Coronary artery (tissue), 2 donors: ENCODE measurements at regions not wholly inside any gene's neighbourhood (a gene's known extent, or its start where the extent isn't known, plus 50 kb on each side); places are given as distances from the start of the nearest gene placed in this dataset.

Experiments
- DNase-seq: peaks from one replicate; pipeline ENCODE4 v3.0.0-alpha.2; 2017; ENCODE audit warnings: low spot score
- H3K27ac ChIP-seq, 2 donors: fragments of 200-600 bp; sonication (generic); one replicate each; pipeline ENCODE4 v1.5.1; 2016 to 2019
- H3K4me3 ChIP-seq: fragments of 200-600 bp; sonication (generic); 2 replicates; pipeline ENCODE4 v1.5.1; 2016; ENCODE audit warnings: mild to moderate bottlenecking, moderate library complexity
- TF ChIP-seq, protein P1 (sequence below): fragments of 200-600 bp; sonication (generic); IDR thresholded peaks from one replicate; pipeline ENCODE4 v1.5.1; 2019; ENCODE audit warnings: antibody characterized with exemption

DNA sequence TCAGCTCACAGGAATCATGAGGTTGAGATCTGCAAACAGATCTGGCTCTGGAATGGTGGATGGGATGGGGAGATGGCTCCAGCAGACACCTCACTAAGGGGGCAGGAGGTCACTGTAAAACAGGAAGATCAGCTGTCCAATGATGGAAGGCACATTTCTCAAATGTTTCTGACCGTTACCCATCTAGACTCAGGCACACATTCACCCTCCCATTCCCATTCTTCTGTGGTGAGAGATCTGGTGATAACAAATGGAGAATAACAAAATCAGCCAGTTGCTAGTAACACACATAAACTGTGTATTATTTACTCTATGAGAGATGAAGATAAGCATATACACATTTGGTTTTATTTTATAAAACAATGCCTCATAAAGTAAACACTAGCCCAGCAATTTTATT is 235.9 kb downstream of the TSHZ3 start:
- no peak for DNase-seq
- Histone ChIP-seq H3K27ac (no peak overlapping the region), H3K4me3 (no peak overlapping the region)
- TF ChIP-seq, protein P1, sequence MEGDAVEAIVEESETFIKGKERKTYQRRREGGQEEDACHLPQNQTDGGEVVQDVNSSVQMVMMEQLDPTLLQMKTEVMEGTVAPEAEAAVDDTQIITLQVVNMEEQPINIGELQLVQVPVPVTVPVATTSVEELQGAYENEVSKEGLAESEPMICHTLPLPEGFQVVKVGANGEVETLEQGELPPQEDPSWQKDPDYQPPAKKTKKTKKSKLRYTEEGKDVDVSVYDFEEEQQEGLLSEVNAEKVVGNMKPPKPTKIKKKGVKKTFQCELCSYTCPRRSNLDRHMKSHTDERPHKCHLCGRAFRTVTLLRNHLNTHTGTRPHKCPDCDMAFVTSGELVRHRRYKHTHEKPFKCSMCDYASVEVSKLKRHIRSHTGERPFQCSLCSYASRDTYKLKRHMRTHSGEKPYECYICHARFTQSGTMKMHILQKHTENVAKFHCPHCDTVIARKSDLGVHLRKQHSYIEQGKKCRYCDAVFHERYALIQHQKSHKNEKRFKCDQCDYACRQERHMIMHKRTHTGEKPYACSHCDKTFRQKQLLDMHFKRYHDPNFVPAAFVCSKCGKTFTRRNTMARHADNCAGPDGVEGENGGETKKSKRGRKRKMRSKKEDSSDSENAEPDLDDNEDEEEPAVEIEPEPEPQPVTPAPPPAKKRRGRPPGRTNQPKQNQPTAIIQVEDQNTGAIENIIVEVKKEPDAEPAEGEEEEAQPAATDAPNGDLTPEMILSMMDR = no peak

DNA sequence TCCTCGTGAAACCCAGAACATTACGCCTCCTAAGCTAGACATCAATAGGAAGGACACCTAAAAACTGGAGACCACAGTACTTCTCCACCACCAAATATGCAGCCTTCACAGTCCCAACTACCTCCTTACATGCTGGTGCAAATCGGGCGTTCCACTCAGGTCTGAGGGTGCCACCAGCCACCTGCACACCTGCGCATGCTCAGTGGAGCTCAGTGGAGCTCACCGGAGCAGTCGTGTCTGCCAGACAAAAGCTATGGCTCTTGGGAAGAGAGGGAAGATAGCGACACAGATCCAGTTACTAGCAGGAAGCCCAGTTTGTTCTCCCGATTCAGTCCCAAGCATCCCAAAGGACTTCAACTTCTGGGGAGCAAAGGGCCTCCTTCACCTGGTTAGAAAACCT is 237.1 kb downstream of the TSHZ3 start:
- H3K4me3 ChIP-seq = no peak overlapping the region
- DNase-seq = no peak
- TF ChIP-seq, protein P1 = no peak
- H3K27ac ChIP-seq = no peak overlapping the region

DNA sequence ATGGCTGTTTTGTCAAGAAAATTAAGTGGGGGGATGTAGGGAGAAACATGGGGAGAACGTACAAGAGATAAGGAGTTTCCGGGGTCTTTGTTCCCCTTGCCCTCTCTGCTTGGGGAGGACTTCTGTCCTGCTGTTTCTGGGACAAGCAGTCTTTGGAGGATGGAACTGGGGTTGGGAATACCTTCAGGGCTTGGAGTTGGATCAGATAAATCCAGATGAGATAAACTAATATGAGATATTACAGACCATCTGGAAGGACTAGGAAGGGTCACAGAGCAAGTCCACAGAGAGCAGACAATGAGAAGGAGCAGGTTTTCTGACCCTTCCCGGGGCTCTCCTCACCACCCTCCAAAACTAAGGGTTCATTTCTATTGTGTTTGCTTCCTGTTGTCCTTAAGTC is 237.5 kb downstream of the TSHZ3 start:
- DNase-seq = no peak
- H3K4me3 ChIP-seq = no peak overlapping the region
- H3K27ac ChIP-seq = no peak overlapping the region
- TF ChIP-seq, protein P1 = no peak

DNA sequence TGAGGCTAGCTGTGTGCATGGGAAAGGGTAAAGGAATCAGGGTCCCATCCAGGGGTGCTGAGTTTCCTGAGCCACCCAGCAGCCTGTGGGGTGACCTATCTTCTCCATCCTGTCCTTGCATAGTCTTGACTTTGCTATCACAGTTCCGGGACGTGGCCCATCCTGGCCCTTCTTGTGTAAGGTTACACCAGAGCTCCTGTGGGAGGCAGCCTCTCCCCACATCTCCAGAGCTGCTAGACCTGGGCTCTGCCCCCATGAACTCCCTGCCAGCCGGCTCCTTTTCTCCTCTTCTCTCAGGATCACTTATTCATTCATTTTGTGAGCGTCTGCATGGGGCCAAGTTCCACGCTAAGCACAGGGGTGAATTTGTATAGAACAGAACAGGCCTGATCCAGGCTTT is 238.9 kb downstream of the TSHZ3 start:
- TF ChIP-seq, protein P1 = no peak
- Histone ChIP-seq H3K27ac (no peak overlapping the region), H3K4me3 (no peak overlapping the region)
- DNase-seq = no peak

DNA sequence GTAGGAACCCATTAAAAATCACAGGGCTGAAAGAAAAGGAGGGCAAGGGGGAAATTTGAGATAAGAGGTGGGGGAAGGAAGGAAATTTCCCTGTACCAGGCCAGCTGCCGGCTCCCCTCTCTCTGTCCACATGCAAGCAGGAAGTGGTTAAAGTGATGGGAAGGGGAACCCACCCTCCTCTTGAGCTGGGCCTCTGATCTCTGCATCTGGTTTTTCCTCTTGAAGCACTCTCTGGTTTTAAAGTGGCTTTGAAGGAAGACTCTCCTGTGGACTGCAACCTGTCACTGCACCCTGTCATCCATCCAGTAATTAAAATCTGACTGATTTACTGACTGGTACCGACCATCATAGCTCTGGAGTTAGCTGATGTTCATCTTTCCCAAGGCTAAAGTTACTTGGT is 239.6 kb downstream of the TSHZ3 start:
- H3K27ac ChIP-seq = no peak overlapping the region
- TF ChIP-seq, protein P1 = no peak

DNA sequence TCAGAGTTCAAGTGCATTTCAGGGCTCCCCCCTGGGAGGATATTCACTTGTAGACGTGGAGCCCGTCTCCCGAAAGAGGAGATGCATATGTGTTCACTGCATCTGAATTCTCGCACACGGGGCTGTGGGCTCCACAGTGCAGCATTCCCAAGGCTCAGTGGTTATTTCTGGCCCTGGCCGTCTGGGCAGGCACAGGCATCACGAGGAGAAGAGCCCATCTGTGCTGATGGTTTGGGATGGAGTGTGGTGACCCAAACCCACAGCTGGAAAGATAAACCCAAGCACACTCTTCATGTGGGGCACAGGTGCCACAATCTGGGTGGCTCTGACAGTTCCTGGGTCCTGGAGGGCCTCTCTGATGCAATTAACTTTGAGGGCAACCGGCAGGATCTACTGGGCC is 242.1 kb downstream of the TSHZ3 start:
- DNase-seq = no peak
- Histone ChIP-seq H3K4me3 (no peak overlapping the region), H3K27ac (no peak overlapping the region)
- TF ChIP-seq, protein P1 = no peak

More for the DNA sequence above, 239.6 kb downstream of the TSHZ3 start:
- DNase-seq = no peak
- no peak overlapping the region for H3K4me3 ChIP-seq

DNA sequence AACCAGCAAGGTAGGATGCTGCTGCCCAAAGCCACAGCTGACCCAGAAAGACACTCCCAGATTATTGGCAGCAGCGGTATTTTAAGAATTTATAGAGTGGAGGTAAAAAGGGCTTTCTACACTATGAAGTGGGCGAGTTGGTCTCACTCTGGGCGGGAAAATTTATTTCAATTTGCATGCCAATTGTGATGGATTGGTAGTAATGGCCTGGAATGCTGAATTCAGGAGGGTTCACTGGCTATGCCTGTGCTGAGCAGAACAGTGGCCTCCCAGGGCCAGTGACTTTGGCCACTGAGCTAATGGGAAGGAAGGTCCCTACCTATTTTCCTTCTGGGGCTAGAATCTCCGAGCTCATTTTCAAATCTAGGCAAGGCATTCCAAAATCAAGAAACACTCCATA is 243.5 kb downstream of the TSHZ3 start:
- no peak overlapping the region for H3K4me3 ChIP-seq
- no peak overlapping the region for H3K27ac ChIP-seq
- no peak for DNase-seq
- TF ChIP-seq, protein P1 = no peak
